Sciatic nerve (tissue), 2 donors: ENCODE measurements at regions not wholly inside any gene's neighbourhood (a gene's known extent, or its start where the extent isn't known, plus 50 kb on each side); places are given as distances from the start of the nearest gene placed in this dataset.
A peak's percentile ranks its signal among the peaks of the same experiment; 100 is the strongest.
"Not testable (repeated sequence)": the region's sequence is repeated elsewhere in the genome, so short reads cannot be mapped to it uniquely, and the experiment has no call there.

Experiments
- ATAC-seq: fragments of 200-7000 bp; cut with Tn5 transposase; one replicate; pipeline ENCODE4 v1.9.1; 2020; ENCODE audit warnings: mild to moderate bottlenecking, moderate library complexity
- DNase-seq: peaks from one replicate; pipeline ENCODE4 v3.0.0-alpha.2; 2020; ENCODE audit warnings: low spot score
- intact Hi-C: fragments of 100-400 bp; cut with DNase I; formaldehyde crosslinking; loops from one replicate; pipeline ENCODE4 v1.14.2; 2022
- donor health status: DM: no; HTN: no; CAD: no.
- donor health status: DM: no; HTN: no; CAD: no.

- DNase-seq (no peak), ATAC-seq (no peak)
- intact Hi-C loops: no loop called here
Observed at GRCh38 chr4:152052451-152053057, 291.7 kb upstream of the GATB start.

GRCh38 chr4:152051332-152051731 lies 290.5 kb upstream of the GATB start:
- intact Hi-C loops, DNase-seq: not testable (repeated sequence)

GRCh38 chr4:152050106-152050505 lies 289.3 kb upstream of the GATB start:
- DNase-seq (no peak), ATAC-seq (no peak)
- intact Hi-C loops: no loop called here

More at GRCh38 chr4:152051332-152051731, 290.5 kb upstream of the GATB start:
- ATAC-seq: not testable (repeated sequence)

GRCh38 chr4:152047451-152047850 lies 286.6 kb upstream of the GATB start:
- ATAC-seq: no peak
- DNase-seq: no peak
- intact Hi-C loops: no loop called here

GRCh38 chr4:152045807-152046571 lies 285.2 kb upstream of the GATB start:
- ATAC-seq: peak; percentile 58
- intact Hi-C loops: no loop called here
- peak; percentile 65 for DNase-seq

GRCh38 chr4:152045449-152045806 lies 284.6 kb upstream of the GATB start:
- ATAC-seq (no peak), DNase-seq (no peak)
- intact Hi-C loops: no loop called here

- DNase-seq (no peak), ATAC-seq (no peak)
- intact Hi-C loops: no loop called here
Observed at GRCh38 chr4:152044331-152045036, 283.7 kb upstream of the GATB start.

- ATAC-seq (no peak), DNase-seq (no peak)
- intact Hi-C loops: no loop called here
Observed at GRCh38 chr4:152041295-152041694, 280.5 kb upstream of the GATB start.

GRCh38 chr4:152039691-152040090 lies 278.9 kb upstream of the GATB start:
- intact Hi-C loops: no loop called here
- no peak for DNase-seq

GRCh38 chr4:152039023-152039481 lies 278.2 kb upstream of the GATB start:
- intact Hi-C loops: no loop called here
- ATAC-seq: no peak

More at GRCh38 chr4:152039691-152040090, 278.9 kb upstream of the GATB start:
- no peak for ATAC-seq

GRCh38 chr4:152038238-152038637 lies 277.4 kb upstream of the GATB start:
- DNase-seq (no peak), ATAC-seq (no peak)
- intact Hi-C loops: no loop called here

More at GRCh38 chr4:152039023-152039481, 278.2 kb upstream of the GATB start:
- DNase-seq: no peak

- DNase-seq: no peak
- ATAC-seq: no peak
- intact Hi-C loops: no loop called here
Observed at GRCh38 chr4:152037435-152037834, 276.6 kb upstream of the GATB start.

GRCh38 chr4:152033621-152034020 lies 272.8 kb upstream of the GATB start:
- ATAC-seq: no peak
- DNase-seq: no peak
- intact Hi-C loops: no loop called here

- DNase-seq (no peak), ATAC-seq (peak; percentile 34)
Observed at GRCh38 chr4:152032722-152033131, 271.9 kb upstream of the GATB start.

GRCh38 chr4:152029631-152030030 lies 268.8 kb upstream of the GATB start:
- ATAC-seq: no peak
- no peak for DNase-seq
- intact Hi-C loops: no loop called here

More at GRCh38 chr4:152032722-152033131, 271.9 kb upstream of the GATB start:
- intact Hi-C loops: no loop called here

GRCh38 chr4:152028131-152028530 lies 267.3 kb upstream of the GATB start:
- DNase-seq (no peak), ATAC-seq (no peak)
- intact Hi-C loops: no loop called here

- intact Hi-C loops: no loop called here
- no peak for DNase-seq
- no peak for ATAC-seq
Observed at GRCh38 chr4:152024881-152025280, 264.1 kb upstream of the GATB start.

- DNase-seq: no peak
- intact Hi-C loops: no loop called here
- no peak for ATAC-seq
Observed at GRCh38 chr4:152023674-152024073, 262.9 kb upstream of the GATB start.

- DNase-seq (no peak), ATAC-seq (peak; percentile 45)
- intact Hi-C loops: no loop called here
Observed at GRCh38 chr4:152022543-152022942, 261.7 kb upstream of the GATB start.
